Spleen (tissue), 11 donors: ENCODE measurements at regions not wholly inside any gene's neighbourhood (a gene's known extent, or its start where the extent isn't known, plus 50 kb on each side); places are given as distances from the start of the nearest gene placed in this dataset.

Source experiments
- DNase-seq: peaks from one replicate; pipeline ENCODE4 v3.0.0-alpha.2; 2020
- H3K27ac ChIP-seq, 8 donors: fragments of 200-600 bp; sonication (generic) in 7 of 8; 1 replicate in 4 of 8; 2 replicates in 4 of 8; pipeline versions ENCODE4 v1.5.0 to v1.8.0; 2016 to 2021; ENCODE audit warnings: inconsistent platforms in 4 of 8, mild to moderate bottlenecking in 4 of 8, moderate library complexity in 1 of 8
- H3K27me3 ChIP-seq, 7 donors: fragments of 200-600 bp; sonication (generic) in 6 of 7; replicated peaks in 1 of 7; 1 replicate in 4 of 7; 2 replicates in 3 of 7; pipeline versions ENCODE4 v1.5.0 to v1.8.0; 2016 to 2021; ENCODE audit warnings: inconsistent platforms in 3 of 7, mild to moderate bottlenecking in 1 of 7
- H3K36me3 ChIP-seq, 6 donors: fragments of 200-600 bp; sonication (generic) in 5 of 6; 1 replicate in 4 of 6; 2 replicates in 2 of 6; pipeline versions ENCODE4 v1.5.0 to v1.8.0; 2016 to 2021; ENCODE audit warnings: inconsistent platforms in 2 of 6
- H3K4me1 ChIP-seq, 6 donors: fragments of 200-600 bp; sonication (generic) in 5 of 6; 1 replicate in 3 of 6; 2 replicates in 3 of 6; pipeline versions ENCODE4 v1.5.0 to v1.8.0; 2016 to 2021; ENCODE audit warnings: inconsistent platforms in 3 of 6
- H3K4me3 ChIP-seq, 8 donors: fragments of 200-600 bp; sonication (generic) in 7 of 8; 1 replicate in 4 of 8; 2 replicates in 4 of 8; pipeline versions ENCODE4 v1.5.0 to v1.8.0; 2016 to 2021; ENCODE audit warnings: inconsistent platforms in 4 of 8, mild to moderate bottlenecking in 4 of 8, moderate library complexity in 2 of 8
- H3K9me3 ChIP-seq, 8 donors: fragments of 200-600 bp; sonication (generic) in 7 of 8; 1 replicate in 4 of 8; 2 replicates in 4 of 8; pipeline versions ENCODE4 v1.5.0 to v1.8.0; 2016 to 2021; ENCODE audit warnings: inconsistent platforms in 4 of 8
- POLR2A ChIP-seq, 3 donors: fragments of 450-650 bp; IDR thresholded peaks; one replicate each; pipeline ENCODE4 v1.5.1; 2017; ENCODE audit warnings: antibody characterized with exemption in 3 of 3, mild to moderate bottlenecking in 1 of 3
- POLR2AphosphoS5 ChIP-seq, 3 donors: sonication (generic); formaldehyde crosslinking; IDR thresholded peaks; one replicate each; pipeline ENCODE4 v1.5.1; 2017; ENCODE audit warnings: antibody characterized with exemption in 3 of 3
- WGBS, 5 donors: extraction: QIAGEN DNeasy Blood & Tissue Kit in 3 of 5; methylation state at CpG; one replicate each; pipeline versions ENCODE4 v1.1.5 to v1.1.7; 2013 to 2018; 5-methylcytosine and 5-hydroxymethylcytosine counted together
- intact Hi-C: fragments of 100-400 bp; cut with DNase I; formaldehyde crosslinking; loops from one replicate; pipeline ENCODE4 v1.15.0; 2023; ENCODE audit warnings: low total_unique reads
- TF ChIP-seq, protein P1 (sequence below), 11 experiments: fragments of 200-600 bp in 7 of 11; fragments of 450-650 bp in 4 of 11; sonication (generic) in 4 of 11; IDR thresholded peaks in 8 of 11; conservative IDR thresholded peaks in 3 of 11; 1 replicate in 7 of 11; 2 replicates in 4 of 11; pipeline versions ENCODE4 v1.4.0 to v1.8.0; 2016 to 2021; ENCODE audit warnings: antibody characterized with exemption in 11 of 11, inconsistent platforms in 4 of 11, mild to moderate bottlenecking in 1 of 11
- donor health status: healthy with polysubstance abuse.
- donor health status: DM: no; HTN: no; CAD: no; lungs with moderate emphysema.
- donor health status: DM: no; HTN: no; CAD: no.
- donor health status: Bipolar disorder and iron deficiency.
- donor health status: healthy.
- donor health status: DM: no; HTN: no; CAD: no.
- donor health status: DM: yes; HTN: yes; CAD: no.

DNA sequence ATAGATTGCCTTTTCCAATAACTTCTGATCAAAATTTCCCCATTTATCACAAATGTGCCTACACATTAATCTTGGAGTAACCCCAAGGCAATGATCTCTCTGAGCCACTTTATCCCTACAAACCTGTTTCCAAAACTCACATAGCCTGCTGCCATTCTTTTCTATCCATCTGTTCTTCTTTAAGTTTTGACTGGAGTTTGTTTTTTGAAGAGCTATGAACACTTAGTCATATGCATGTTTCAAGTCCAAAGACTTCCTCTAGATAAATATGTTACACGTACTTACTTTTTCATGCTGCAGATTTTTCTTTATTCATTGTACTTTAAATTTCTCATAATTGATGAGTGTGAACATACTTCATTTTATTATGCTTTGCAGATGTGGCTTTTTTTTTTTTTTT lies 488.9 kb upstream of the CITED2 start:
- DNase-seq, result no peak
- no peak overlapping the region for H3K27ac ChIP-seq
- TF ChIP-seq POLR2A (IDR thresholded peaks at IDR 0.05), result no peak
- TF ChIP-seq, protein P1, sequence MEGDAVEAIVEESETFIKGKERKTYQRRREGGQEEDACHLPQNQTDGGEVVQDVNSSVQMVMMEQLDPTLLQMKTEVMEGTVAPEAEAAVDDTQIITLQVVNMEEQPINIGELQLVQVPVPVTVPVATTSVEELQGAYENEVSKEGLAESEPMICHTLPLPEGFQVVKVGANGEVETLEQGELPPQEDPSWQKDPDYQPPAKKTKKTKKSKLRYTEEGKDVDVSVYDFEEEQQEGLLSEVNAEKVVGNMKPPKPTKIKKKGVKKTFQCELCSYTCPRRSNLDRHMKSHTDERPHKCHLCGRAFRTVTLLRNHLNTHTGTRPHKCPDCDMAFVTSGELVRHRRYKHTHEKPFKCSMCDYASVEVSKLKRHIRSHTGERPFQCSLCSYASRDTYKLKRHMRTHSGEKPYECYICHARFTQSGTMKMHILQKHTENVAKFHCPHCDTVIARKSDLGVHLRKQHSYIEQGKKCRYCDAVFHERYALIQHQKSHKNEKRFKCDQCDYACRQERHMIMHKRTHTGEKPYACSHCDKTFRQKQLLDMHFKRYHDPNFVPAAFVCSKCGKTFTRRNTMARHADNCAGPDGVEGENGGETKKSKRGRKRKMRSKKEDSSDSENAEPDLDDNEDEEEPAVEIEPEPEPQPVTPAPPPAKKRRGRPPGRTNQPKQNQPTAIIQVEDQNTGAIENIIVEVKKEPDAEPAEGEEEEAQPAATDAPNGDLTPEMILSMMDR (IDR thresholded peaks at IDR 0.05 in 8 of 11, conservative IDR thresholded peaks at IDR 0.05 in 3 of 11), result no peak
- no peak for TF ChIP-seq POLR2AphosphoS5 (IDR thresholded peaks at IDR 0.05)
- no peaks in the 10 kb centered on the region for H3K27me3 ChIP-seq
- H3K4me1 ChIP-seq, result no peaks in the 10 kb centered on the region
- intact Hi-C loops, result no loop called here
- H3K4me3 ChIP-seq, result no peak overlapping the region
- no peaks in the 10 kb centered on the region for H3K36me3 ChIP-seq
- H3K9me3 ChIP-seq, result no peaks in the 10 kb centered on the region
- 70 to 93% (median 91%) methylated on average over 1 of the region's 1 CpG for WGBS, 5 donors

- Histone ChIP-seq H3K9me3 (no peaks in the 10 kb centered on the region), H3K27me3 (no peaks in the 10 kb centered on the region), H3K4me3 (no peak overlapping the region), H3K36me3 (no peaks in the 10 kb centered on the region), H3K4me1 (no peaks in the 10 kb centered on the region), H3K27ac (no peak overlapping the region)
- TF ChIP-seq, protein P1 (IDR thresholded peaks at IDR 0.05 in 8 of 11, conservative IDR thresholded peaks at IDR 0.05 in 3 of 11), result no peak
- no peak for TF ChIP-seq POLR2AphosphoS5 (IDR thresholded peaks at IDR 0.05)
- no peak for TF ChIP-seq POLR2A (IDR thresholded peaks at IDR 0.05)
- intact Hi-C loops, result no loop called here
- WGBS, 5 donors, result 70 to 89% (median 82%) methylated on average over 2 of the region's 2 CpGs
- DNase-seq, result no peak
Measured at GRCh38 chr6:139862311-139862710, 487.9 kb upstream of the CITED2 start.

GRCh38 chr6:139860203-139860602 lies 485.8 kb upstream of the CITED2 start:
- H3K4me3 ChIP-seq, result no peak overlapping the region
- peaks cover 0 to 6% (median 0%) of the 10 kb centered on the region in 6 donors for H3K4me1 ChIP-seq
- no peak for DNase-seq
- no peaks in the 10 kb centered on the region for H3K9me3 ChIP-seq
- H3K27me3 ChIP-seq, result no peaks in the 10 kb centered on the region
- no peak overlapping the region for H3K27ac ChIP-seq
- TF ChIP-seq, protein P1 (IDR thresholded peaks at IDR 0.05 in 8 of 11, conservative IDR thresholded peaks at IDR 0.05 in 3 of 11), result no peak
- TF ChIP-seq POLR2A (IDR thresholded peaks at IDR 0.05), result no peak
- 92 to 96% (median 95%) methylated on average over 4 of the region's 4 CpGs for WGBS, 5 donors
- no peaks in the 10 kb centered on the region for H3K36me3 ChIP-seq
- intact Hi-C loops, result no loop called here

DNA sequence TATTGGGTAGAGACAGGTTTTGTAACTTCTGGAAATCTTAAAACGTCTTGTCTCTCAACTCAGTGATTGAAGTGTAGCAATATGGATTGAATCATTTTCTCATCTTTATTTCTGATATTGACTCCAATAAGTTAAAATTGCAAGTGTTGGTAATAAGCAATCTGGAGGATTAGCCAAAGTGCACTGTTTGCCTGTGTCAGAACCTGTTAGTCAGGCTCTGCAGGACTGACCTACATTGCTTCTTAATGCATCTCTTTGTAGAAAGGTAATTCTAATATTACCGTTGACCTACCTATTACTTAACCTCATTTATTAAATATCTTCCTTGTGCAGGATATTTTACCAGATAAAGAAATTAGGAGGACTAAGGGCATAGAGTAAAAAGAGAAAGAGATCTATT lies 484.0 kb upstream of the CITED2 start:
- WGBS, 5 donors, result 79 to 89% (median 82%) methylated on average over 2 of the region's 2 CpGs

More for the DNA sequence above, 484.0 kb upstream of the CITED2 start:
- Histone ChIP-seq H3K4me1 (peaks cover 0 to 6% (median 0%) of the 10 kb centered on the region in 6 donors), H3K27ac (no peak overlapping the region), H3K27me3 (no peaks in the 10 kb centered on the region), H3K4me3 (no peak overlapping the region), H3K36me3 (no peaks in the 10 kb centered on the region), H3K9me3 (no peaks in the 10 kb centered on the region)
- intact Hi-C loops, result no loop called here
- TF ChIP-seq, protein P1 (IDR thresholded peaks at IDR 0.05 in 8 of 11, conservative IDR thresholded peaks at IDR 0.05 in 3 of 11), result no peak
- TF ChIP-seq POLR2AphosphoS5 (IDR thresholded peaks at IDR 0.05) (no peak), POLR2A (IDR thresholded peaks at IDR 0.05) (no peak)
- no peak for DNase-seq
